ENCODE measurements at regions not wholly inside any gene's neighbourhood (a gene's known extent, or its start where the extent isn't known, plus 50 kb on each side); places are given as distances from the start of the nearest gene placed in this dataset.

- no peak for TF ChIP-seq CTCF (IDR thresholded peaks at IDR 0.05)
- no peak for TF ChIP-seq POLR2A (IDR thresholded peaks at IDR 0.05; ENCODE audit: low read depth)
- TF ChIP-seq EP300 (IDR thresholded peaks at IDR 0.05) = no peak
- no peak for TF ChIP-seq POLR2AphosphoS5 (IDR thresholded peaks at IDR 0.05)
Observed at GRCh38 chr14:26293909-26294308, 303.9 kb downstream of the NOVA1 start.

All from esophagus muscularis mucosa (tissue), 4 donors.